GM19240 (cell line): ENCODE measurements at regions not wholly inside any gene's neighbourhood (a gene's known extent, or its start where the extent isn't known, plus 50 kb on each side); places are given as distances from the start of the nearest gene placed in this dataset.

Experiments
- DNase-seq: peaks from one replicate; pipeline ENCODE4 v3.0.0; 2011; ENCODE audit warnings: low spot score; ENCODE audit not compliant: insufficient read length

DNA sequence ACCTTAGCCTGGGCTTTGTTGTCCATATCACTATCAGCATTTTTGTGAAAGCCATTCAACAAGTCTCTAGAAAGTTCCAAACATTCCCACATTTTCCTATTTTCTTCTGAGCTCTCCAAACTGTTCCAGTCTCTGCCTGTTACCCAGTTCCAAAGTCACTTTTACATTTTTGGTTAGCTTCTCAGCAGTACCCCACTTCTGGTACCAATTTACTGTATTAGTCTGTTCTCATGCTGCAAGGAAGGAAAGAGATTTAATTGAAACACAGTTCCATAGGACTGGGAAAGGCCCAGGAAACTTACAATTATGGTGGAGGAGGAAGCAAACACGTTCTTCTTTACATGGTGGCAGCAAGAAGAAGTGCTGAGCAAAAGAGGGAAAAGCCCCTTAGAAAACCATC, 247.2 kb upstream of the B3GALT2 start:
- DNase-seq: no peak

DNA sequence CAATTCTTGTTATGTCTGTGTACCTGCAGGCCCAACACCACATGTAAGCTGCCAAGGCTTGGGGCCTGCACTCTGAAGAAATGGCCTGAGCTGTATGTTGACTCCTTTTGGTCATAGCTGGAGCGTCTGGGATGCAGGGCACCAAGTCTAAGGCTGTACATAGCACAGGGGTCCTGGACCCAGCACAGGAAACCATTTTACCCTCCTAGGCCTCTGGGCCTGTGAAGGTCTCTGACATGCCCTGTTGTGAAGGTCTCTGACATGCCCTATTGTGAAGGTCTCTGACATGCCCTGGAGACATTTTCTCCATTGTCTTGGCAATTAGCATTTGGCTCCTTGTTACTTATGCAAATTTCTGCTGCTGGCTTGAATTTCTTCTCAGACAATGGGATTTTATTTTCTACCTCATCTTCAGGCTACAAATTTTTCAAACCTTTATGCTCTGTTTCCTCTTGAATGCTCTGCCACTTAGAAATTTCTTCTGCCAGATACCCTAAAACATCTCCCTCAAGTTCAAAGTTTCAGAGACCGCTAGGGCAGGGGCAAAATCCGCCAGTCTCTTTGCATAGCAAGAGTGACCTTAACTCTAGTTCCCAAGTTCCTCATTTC, 246.7 kb upstream of the B3GALT2 start:
- no peak for DNase-seq

DNA sequence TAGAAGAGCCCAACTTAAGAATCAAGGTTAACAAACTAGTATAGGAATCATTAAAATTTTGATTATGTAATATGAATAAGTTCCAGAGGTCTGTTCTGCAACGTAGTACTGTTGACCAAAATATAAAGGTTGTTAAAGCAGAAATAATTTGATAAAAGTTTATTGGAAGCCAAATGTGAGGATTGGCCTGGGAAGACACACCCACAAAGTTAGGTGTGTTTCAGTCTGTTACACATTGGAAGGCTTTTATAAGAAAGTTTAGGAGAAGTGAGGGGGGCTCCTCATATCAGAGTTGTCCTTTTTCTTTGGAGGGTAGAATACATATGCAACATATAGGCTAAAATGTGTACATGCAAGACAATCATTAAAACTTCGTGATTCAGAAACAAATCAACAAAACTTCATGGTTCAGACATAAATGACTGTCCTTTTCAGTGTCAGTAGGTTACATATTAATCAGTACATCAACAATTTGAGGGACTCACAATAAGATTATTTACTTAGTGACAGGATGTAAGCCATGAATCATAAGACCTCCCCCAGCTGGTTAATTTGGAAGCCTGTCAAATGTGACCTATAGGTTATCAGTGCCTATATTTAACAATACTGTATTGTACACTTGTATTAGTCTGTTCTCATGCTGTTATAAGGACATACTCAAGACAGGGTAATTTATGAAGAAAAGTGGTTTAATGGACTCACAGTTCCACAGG, 245.0 kb upstream of the B3GALT2 start:
- DNase-seq: no peak

- DNase-seq: no peak
Observed at GRCh38 chr1:193427524-193427923, 241.1 kb upstream of the B3GALT2 start.

DNA sequence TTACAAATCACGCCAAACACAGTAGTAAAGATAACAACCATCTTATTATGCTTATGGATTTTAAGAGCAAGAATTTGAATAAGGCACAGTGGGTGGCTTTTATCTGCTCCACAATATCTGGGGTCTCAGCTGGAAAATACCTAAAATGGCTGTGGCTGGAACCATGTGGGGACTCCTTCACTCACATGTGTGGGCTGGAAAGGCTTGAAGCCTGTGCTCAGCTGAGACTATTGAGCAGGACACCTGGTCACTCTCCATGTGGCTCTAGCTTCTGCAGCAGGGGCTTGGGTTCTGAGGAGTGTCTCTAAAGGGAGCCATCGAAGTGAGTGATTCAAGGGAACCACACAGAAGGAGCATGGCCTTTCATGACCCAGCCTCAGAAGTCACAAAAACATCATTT, 239.6 kb upstream of the B3GALT2 start:
- DNase-seq: no peak

- no peak for DNase-seq
Observed at GRCh38 chr1:193421487-193421886, 235.1 kb upstream of the B3GALT2 start.

DNA sequence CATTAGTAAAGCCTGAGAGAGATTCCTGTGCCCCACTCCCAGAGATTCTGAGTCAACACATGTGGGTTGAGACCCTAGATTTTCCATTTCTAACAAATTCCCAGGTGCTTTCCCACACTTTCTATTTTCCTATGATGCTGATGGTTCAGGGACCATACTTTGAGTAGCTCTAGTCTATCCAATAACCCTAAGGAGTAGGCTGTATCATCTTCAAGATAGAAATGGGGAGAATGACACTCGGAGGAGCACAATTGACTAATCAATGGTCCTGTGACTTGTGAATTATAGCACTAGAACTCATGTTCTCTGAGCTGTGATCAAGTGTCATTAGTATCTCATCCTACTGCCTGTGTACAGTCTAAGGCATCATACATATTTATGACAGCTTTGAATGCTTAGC, 232.9 kb upstream of the B3GALT2 start:
- DNase-seq: no peak

GRCh38 chr1:193418745-193419058, 232.3 kb upstream of the B3GALT2 start:
- no peak for DNase-seq

DNA sequence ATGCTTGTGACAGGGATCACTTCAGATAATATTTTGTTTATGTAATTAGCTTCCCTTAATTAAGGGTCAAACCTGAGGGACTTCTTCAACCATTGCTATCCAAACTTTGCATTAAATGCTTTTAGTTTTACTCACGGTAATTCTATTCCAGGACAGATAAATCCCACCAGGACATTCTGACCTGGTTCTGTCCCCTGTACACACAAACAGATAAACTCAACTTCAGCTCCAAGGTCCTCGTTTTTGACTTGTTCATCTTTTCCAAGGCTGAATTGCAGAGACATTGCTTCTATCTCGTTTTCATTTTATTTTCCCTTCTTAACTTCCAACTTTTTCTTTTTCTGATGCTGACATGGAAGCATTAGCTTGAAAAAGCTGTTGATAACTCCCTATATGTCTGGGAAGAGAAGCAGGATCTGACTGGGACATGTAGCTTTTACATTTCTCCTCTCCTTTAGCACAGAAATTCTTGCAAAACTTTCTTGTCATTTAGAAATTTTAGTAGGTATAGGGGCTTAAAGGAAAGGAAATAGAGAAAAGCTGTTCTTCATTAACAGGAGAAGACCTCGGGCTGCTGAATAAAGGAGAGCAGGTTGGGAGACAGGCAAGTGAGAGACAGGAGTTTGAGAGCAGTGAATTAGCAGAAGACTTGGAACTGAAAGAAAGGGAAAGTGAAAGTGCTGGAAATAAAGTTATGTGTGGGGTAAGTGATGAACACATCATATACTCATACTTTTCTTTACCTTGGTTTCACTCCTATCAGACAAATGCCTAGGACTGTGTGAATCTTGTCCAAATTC, 231.7 kb upstream of the B3GALT2 start:
- DNase-seq: no peak

GRCh38 chr1:193417403-193417802, 231.0 kb upstream of the B3GALT2 start:
- no peak for DNase-seq

- no peak for DNase-seq
Observed at GRCh38 chr1:193416226-193417024, 230.0 kb upstream of the B3GALT2 start.

- no peak for DNase-seq
Observed at GRCh38 chr1:193415256-193415655, 228.8 kb upstream of the B3GALT2 start.

DNA sequence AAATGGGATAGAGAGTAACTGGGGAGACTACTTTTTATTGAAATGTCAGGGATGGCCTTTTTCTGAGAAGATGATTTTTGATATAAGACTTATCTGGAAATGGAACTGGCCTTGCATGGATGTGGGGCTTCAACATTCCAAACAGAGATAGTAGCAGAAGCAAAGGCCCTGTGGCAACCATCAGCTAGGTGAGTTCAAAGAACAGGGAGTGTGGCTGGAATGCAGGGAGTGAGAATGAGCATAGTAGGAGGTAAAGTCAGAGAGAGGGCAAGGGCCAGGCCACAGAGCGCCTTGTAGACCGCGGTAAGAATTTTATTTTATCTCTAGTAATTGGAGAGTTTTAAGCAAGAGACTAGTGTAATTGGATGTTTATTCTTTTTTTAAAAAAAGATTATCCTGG, 227.0 kb upstream of the B3GALT2 start:
- no peak for DNase-seq

- DNase-seq: no peak
Observed at GRCh38 chr1:193412748-193413147, 226.3 kb upstream of the B3GALT2 start.

DNA sequence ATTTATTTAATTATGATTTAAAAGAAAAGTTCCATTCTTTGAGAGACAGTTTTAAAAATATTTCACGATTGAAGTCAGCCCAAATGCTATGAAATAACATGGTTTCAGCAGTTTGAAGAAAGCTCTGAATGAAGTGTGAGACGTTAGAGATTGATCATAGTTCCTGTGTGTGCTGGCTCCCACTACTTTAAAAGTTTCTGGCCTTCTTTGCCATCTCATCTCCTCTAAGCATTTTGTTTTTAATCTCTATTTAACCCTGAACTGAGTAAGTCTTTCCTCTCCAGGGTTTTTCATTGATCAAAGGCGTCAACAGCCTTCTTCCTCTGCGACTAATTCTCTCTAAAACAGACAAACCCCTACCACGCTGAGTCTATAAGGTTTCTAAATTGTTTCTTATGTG, 225.3 kb upstream of the B3GALT2 start:
- DNase-seq: no peak

DNA sequence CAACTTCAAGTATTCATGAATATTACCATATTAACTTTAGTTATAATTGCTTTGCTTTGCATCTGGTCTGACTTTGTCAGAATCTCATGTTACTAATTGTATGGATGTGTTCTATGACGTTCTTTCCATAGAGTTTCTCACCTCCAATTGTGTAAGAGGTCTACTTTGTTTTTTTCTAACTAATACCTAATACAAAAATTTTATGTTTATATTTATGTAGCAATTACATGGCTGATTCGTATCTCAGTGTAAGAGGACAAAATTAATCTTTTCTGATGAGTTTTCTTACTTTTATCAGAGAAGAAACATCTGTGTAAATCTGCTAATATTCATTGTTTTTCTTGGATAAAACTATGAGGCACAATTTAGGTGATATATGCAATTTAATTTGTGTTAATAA, 224.8 kb upstream of the B3GALT2 start:
- DNase-seq: no peak

DNA sequence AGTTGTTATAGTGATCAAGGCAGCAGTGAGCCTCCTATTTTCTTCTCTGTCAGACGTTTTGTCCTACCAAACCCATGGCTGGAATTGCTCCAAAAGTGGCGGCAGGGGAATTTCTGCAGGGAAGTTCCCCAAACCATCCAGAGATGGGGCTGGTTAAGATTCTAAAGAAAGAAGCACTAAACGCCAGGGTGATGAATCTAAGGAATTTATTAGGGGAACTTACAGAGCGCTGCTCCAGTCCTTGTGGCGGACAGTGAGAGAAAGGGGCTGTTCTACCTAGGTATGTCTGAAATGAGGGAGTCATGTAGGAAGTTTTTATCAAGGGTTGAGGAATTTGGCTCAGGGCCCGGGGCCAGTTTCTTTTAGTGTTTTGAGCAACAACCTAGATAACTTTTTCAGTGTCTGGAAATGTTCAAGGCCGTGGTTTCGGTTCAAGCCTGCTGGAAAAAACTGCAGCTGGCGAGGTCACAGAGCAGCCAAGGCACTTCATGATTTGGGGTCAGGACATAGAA, 222.4 kb upstream of the B3GALT2 start:
- no peak for DNase-seq

- DNase-seq: no peak
Observed at GRCh38 chr1:193406901-193407300, 220.5 kb upstream of the B3GALT2 start.

DNA sequence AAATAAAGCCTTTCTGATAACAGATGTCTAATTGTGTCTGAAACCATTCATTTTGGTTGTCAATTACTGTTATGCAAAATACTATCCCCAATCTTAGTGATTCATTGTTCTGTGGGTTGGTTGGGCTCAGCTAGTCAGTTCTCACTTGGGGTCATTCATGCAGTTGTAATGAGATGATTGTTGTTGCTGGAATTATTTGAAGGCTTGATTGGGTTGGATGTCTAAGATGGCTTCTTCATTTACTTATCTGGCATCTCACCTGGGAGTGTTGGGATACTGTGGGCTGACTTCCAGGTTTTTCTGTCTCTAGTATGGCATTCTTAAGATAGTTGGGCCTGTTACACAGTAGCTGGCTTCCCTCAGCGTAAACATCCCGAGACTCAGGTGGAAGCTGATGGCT, 217.8 kb upstream of the B3GALT2 start:
- DNase-seq: no peak

- no peak for DNase-seq
Observed at GRCh38 chr1:193402977-193403376, 216.6 kb upstream of the B3GALT2 start.

DNA sequence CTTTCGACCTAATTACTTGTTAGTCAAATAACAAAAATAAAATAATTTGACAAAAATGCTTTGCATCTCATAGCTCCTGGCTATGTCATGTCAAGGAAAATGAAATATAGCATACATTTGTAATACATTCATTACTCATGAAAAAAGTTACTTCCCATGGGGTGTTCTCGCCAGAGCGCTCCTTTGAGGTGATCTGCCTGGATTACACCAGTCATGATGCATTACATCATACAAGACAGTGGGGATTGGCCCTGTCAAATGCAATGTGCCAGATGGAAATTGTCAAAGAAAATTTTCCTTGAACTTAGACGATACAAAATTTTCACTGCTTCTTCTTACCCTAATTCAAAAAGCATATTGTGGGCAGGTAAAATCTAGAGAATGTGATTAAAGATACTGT, 215.6 kb upstream of the B3GALT2 start:
- DNase-seq: no peak

DNA sequence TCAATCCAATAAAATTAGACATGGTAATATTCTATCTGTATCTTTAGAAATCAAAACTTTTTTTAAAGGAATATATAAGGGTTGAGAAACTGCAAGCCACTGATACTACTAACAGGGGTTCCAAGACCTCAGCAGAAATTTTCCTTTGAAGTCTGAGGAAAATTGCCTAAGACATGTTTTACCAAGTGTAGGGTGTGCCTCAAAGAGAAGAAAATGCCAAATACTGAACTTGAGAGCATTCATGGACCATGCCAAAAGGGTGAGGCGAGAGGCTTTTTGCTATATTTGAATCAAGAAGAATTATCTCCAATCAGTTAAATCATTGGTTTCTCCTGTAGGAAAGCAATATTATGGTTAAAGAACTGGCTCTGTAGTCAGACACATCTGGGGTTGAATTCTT, 207.9 kb upstream of the B3GALT2 start:
- no peak for DNase-seq
